GM19395 (cell line): ENCODE measurements at regions not wholly inside any gene's neighbourhood (a gene's known extent, or its start where the extent isn't known, plus 50 kb on each side); places are given as distances from the start of the nearest gene placed in this dataset.

ENCODE experiments used
- ATAC-seq: cut with Tn5 transposase; IDR thresholded peaks from one replicate; pipeline ENCODE4 v1.9.1; 2021; ENCODE audit warnings: mild to moderate bottlenecking, moderate library complexity; ENCODE audit not compliant: unreplicated experiment

DNA sequence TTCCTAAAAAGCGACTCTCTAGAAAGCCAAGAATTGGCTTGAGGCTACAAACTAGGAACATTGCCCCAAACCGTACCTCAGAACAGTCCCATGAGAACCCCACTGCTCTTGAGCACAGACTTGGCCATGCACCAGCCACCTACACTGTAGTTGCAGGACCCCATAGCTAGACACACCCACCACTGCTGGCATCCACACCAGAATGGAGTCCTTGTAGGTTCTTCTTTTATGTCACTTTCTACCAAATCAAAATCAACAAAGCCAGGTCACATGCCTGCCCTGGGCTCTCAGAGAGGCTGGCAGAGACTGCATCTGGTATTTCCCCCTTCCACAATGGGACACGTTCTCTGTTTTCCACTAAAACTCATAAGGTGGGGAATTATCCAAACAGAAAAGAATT lies 290.5 kb downstream of the SHOX2 start:
- no peak for ATAC-seq

DNA sequence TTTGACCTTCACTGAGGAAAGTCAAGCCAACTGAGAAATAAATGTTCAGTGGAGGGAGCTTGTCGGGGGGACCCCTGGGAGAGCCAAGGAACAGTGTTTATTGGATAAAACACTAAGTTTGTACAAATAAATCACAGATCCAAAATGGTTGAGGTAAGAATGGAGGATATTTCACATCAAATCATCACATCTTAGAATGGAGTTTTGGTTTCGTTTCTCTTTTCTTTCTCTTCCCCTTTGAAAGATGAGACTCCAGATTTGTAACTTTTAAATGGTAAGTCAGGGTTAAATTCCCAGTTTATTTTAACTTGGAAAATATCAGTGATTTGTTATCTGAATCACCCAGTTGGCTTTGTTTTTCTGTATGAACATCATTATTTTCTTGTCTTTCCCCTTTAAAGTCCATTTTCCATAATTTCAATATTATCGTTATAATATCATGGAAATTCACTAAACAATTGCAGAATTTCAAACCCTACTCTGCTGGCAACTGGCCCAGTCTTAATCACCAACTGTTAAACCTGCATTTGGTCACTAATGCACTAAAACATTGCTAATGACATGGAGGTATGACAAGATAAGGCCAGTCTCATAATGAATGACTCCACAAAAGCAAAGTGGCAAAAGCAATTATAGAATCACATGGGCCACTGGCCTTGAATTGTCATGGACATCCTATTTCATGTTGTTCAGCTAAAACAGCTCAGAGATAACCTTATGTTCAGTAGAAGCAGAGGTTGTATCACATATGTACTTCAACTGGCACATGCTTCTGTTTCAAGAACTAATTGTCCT lies 295.1 kb downstream of the SHOX2 start:
- no peak for ATAC-seq

GRCh38 chr3:157807280-157807679 lies 298.9 kb downstream of the SHOX2 start:
- no peak for ATAC-seq

DNA sequence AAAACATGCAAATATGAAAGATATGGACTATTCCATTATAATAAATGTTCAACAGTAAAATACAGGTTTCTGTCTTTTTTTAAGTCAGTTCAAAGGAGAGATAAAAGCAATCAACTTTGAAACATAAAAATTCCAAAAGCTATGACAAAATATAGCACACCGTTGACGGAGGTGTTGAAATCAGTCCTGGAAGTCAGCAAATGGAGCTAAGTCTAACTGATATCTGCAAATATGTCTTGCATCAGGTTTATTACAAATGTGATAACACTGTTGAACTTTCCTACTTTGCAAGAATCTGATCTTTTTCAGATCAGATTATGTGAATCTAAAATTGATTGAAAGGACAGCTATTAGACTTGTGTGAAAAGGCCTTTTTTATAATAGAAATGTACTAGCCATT lies 300.7 kb downstream of the SHOX2 start:
- ATAC-seq = no peak

GRCh38 chr3:157794771-157795170 lies 291.6 kb upstream of the VEPH1 start:
- no peak for ATAC-seq

DNA sequence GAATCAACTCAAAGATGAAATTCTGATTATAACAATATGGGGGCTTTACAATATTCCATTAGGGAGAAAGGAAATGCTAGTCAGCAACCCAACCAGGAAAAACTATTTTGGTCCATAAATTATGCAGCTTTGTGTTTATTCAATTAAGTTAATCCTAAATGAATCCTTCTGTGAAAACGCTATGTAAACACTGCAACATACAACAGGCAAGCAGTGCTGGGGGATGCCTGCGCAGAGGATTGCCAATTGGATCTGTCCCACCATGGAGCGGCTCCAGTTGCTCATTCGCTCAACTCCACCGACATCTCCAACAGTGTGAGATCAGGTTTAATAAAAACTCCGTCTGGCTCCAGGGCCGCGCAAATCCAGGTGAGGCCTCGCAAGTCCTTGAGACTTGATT lies 290.5 kb upstream of the VEPH1 start:
- no peak for ATAC-seq

- no peak for ATAC-seq
Measured at GRCh38 chr3:157789162-157789561, 285.9 kb upstream of the VEPH1 start.

- ATAC-seq = no peak
Measured at GRCh38 chr3:157786618-157787017, 283.4 kb upstream of the VEPH1 start.

DNA sequence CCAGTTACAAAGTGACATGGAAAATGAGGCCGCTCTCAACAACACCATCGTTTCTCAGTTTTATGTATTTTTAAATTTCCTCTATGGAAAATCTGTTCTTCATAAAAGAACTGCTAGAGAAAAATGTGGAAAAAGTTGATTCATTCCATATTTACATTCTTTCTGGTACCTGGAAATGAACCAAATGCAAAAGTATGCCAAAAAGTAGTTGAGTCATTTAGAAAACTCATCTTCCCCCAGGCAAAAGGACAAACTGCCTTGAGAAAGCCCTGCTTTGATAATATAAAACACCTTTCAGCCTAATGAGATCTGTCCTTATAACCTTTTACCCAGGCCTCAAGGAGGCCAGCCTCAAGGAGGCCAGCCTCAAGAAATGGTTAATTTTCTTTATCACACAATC lies 283.0 kb upstream of the VEPH1 start:
- no peak for ATAC-seq

DNA sequence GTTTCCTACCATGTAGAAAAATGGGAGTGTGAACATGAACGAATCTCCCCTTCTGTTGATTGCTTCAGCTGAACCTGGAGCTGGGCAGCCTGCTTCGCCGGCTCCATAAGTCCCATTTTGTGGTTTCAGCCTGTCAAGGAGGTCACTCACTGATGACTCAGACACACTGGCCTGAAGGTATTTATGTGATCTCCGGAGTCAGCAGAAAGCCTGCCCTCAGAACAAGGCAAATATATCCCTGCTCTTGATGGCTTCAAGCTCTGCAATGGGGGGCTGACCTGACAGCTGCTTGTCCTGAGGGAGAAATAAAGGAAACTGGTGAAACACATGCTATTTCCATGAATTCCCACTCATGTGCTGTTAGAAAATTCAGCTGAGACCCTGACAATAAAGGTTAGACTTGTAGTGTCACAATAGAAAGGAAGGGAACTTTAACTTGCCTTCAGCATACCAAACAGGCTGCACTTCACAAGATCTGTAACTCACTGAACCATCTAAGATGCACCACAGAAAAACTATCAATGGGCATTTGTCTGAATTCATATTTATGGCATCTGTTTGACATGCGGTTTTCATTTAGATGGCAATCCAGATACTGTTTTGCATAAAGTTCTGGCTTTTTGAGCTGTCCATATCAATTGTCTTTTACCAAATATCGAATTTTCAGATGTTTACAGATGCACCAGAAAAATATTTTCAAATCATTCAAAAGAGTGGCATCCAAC lies 282.0 kb upstream of the VEPH1 start:
- ATAC-seq = no peak

DNA sequence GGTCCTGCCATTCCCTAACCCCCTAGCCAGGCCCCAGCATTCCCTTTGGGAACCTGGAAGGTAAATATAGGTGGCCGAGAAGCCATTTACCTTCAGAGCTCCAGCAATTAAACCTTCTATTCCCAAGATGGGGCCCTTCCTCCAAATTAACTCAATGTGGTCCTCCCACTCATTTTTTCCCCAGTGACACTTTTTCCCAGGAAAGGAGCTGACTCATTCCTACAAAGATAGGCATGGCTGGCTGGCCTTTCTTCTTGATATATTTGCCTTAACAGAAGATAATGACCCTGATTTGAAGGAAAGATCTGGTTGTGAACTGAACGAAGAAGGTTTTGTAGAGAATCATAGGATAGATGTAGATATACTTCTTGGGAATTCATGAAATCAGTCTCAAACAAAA lies 279.0 kb upstream of the VEPH1 start:
- ATAC-seq = no peak

- no peak for ATAC-seq
Measured at GRCh38 chr3:157776861-157777260, 273.6 kb upstream of the VEPH1 start.

DNA sequence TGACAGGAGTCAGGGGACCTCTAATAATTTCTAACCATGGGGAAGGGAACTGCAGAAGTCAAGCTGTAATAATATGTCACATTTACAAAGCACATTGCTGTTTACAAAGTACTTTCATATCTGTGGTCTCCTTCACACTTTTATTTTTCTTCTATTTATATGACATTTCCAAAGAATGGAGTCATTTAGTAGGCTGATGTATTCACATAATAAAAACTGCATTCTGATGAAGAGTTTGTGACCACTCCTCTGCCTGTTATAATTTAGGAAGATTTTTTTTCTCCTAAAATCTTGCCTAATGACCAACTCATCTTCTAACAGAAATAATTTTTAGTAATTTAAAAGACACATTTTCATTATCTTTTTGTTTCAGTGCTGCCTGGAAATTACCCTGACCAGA lies 272.2 kb upstream of the VEPH1 start:
- no peak for ATAC-seq

- ATAC-seq = no peak
Measured at GRCh38 chr3:157769378-157769777, 266.2 kb upstream of the VEPH1 start.

- no peak for ATAC-seq
Measured at GRCh38 chr3:157767607-157768006, 264.4 kb upstream of the VEPH1 start.

DNA sequence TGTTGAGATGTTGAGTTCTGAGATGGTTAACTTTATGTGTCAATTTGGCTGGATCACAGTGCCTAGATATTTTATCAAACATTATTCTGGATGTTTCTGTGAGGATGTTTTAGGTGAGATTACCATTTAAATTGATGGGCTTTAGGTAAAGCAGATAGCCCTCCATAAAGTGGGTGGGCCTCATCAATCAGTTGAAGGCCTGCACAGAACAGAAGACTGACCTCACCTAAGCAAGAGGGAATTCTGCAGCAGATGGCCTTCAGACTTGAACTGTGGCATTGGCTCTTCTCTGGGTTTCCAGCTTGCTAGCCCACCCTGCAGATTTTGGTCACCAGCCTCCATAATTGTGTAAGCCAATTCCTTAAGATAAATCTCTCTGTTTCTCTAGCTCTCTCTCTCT lies 260.4 kb upstream of the VEPH1 start:
- ATAC-seq = no peak

- no peak for ATAC-seq
Measured at GRCh38 chr3:157759311-157759710, 256.1 kb upstream of the VEPH1 start.

- ATAC-seq = no peak
Measured at GRCh38 chr3:157755233-157755632, 252.0 kb upstream of the VEPH1 start.

GRCh38 chr3:157754451-157754850 lies 251.2 kb upstream of the VEPH1 start:
- ATAC-seq = no peak

GRCh38 chr3:157753787-157754136 lies 250.5 kb upstream of the VEPH1 start:
- ATAC-seq = no peak

DNA sequence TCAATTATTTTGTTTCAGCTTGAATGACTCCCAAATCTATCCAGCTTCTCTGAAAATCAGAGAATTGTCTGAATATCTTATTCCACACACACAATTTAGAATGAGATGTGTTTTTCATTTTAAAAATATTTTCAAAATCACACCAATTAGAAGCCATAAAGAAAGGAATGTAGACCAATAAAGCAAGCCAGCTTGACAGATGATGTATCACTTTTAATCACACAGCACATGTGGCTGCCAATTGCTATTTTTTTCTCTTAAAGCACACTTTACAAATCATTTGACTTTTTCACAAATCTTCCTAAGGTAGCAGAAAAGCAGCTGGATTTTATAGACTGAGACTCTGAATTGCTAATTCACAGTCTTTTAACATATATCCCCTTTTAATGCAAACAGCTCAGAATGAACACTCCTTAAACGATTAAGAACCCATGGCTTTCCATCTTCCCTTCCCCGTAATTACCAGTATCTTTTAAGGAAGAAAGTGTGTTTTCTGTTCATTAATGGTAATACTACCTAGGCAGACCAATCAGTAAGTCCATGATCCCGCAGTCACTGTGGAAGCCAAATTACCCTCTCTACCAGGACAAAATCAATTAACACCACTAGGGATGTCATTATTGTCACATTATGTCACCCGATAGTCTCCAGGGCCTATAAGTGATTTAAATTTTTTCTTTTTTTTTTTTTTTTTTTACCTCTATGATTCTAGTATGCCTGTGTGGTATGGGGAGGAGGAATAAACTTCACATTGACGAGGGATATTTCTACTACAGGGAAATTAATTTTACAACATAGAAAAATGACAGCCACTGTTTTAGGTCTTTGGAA lies 250.0 kb upstream of the VEPH1 start:
- ATAC-seq = no peak

DNA sequence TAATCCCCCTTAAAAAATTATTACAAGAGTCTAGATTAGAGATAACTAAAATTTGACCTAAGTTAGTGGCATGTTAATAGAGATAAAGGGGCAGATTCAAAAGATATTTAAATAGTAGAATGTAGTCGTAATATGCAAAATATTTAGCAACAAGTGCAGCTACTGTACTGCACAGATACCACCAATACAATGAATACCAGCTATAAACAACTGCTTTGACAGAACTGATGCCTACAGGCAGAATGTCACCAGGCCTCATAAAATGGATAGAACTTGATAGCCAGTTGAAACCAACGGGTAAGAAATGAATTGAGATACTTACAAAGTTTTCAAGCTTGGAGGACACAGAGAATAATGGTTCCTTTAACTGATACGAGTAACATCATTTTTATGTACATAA lies 249.3 kb upstream of the VEPH1 start:
- ATAC-seq = no peak
